Activated CD8-positive, alpha-beta T cell treated with anti-CD3 and anti-CD28 coated beads for 36 hours (primary cell): ENCODE measurements at regions not wholly inside any gene's neighbourhood (a gene's known extent, or its start where the extent isn't known, plus 50 kb on each side); places are given as distances from the start of the nearest gene placed in this dataset.

ENCODE experiments used
- ATAC-seq: fragments of 200-7000 bp; cut with Tn5 transposase; one replicate; pipeline ENCODE4 v1.10.0; 2021; ENCODE audit warnings: mild to moderate bottlenecking, moderate library complexity
- CTCF ChIA-PET: fragments of 350-600 bp; sonication (Branson Sonifier 250); formaldehyde crosslinking; loops from one replicate; lab custom pipeline; 2021; ENCODE audit warnings: antibody characterized with exemption; lab: Charles Lee
- POLR2A ChIA-PET: fragments of 350-600 bp; sonication (Branson Sonifier 250); formaldehyde crosslinking; loops from one replicate; lab custom pipeline; 2021; ENCODE audit warnings: antibody characterized with exemption; lab: Charles Lee
- DNase-seq: peaks from one replicate; pipeline ENCODE4 v3.0.0-alpha.2; 2020
- H3K27ac Mint-ChIP-seq: one replicate; pipeline ENCODE4 v1.8.0; 2021; ENCODE audit warnings: mild to moderate bottlenecking, mixed read lengths
- H3K27me3 Mint-ChIP-seq: one replicate; pipeline ENCODE4 v1.8.0; 2021; ENCODE audit warnings: mixed read lengths
- H3K36me3 Mint-ChIP-seq: one replicate; pipeline ENCODE4 v1.8.0; 2021; ENCODE audit warnings: low read depth, mixed read lengths
- H3K4me1 Mint-ChIP-seq: one replicate; pipeline ENCODE4 v1.8.0; 2021; ENCODE audit warnings: low read depth, mixed read lengths
- H3K4me3 Mint-ChIP-seq: one replicate; pipeline ENCODE4 v1.8.0; 2021; ENCODE audit warnings: mild to moderate bottlenecking, moderate library complexity, mixed read lengths
- H3K9me3 Mint-ChIP-seq: one replicate; pipeline ENCODE4 v1.8.0; 2021; ENCODE audit warnings: mixed read lengths
- CTCF ChIP-seq: fragments of 200-600 bp; IDR thresholded peaks from one replicate; pipeline ENCODE4 v1.8.0; 2022; ENCODE audit warnings: antibody characterized with exemption, mild to moderate bottlenecking
- intact Hi-C: fragments of 100-400 bp; cut with micrococcal nuclease; formaldehyde crosslinking; loops from one replicate; pipeline ENCODE4 v1.10.0; 2022

- ChIA-PET CTCF (no interaction called here), POLR2A (no interaction called here)
- no peaks in the 10 kb centered on the region for H3K27me3 Mint-ChIP-seq
- intact Hi-C loops: no loop called here
- no peak for DNase-seq
- no peaks in the 10 kb centered on the region for H3K4me1 Mint-ChIP-seq
- H3K36me3 Mint-ChIP-seq: no peaks in the 10 kb centered on the region
- ATAC-seq: no peak
- no peak overlapping the region for H3K4me3 Mint-ChIP-seq
- H3K27ac Mint-ChIP-seq: no peak overlapping the region
- no peak for TF ChIP-seq CTCF
- no peaks in the 10 kb centered on the region for H3K9me3 Mint-ChIP-seq
Observed at GRCh38 chr22:47594836-47595521, 832.5 kb downstream of the TBC1D22A start.

- H3K4me1 Mint-ChIP-seq: no peaks in the 10 kb centered on the region
- no peaks in the 10 kb centered on the region for H3K27me3 Mint-ChIP-seq
- CTCF ChIA-PET: no interaction called here
- H3K4me3 Mint-ChIP-seq: no peak overlapping the region
- ATAC-seq: no peak
- no peaks in the 10 kb centered on the region for H3K9me3 Mint-ChIP-seq
- POLR2A ChIA-PET: no interaction called here
- H3K36me3 Mint-ChIP-seq: no peaks in the 10 kb centered on the region
- H3K27ac Mint-ChIP-seq: no peak overlapping the region
- intact Hi-C loops: no loop called here
- no peak for DNase-seq
- no peak for TF ChIP-seq CTCF
Observed at GRCh38 chr22:47593911-47594311, 831.5 kb downstream of the TBC1D22A start.

GRCh38 chr22:47593291-47593690, 830.8 kb downstream of the TBC1D22A start:
- H3K36me3 Mint-ChIP-seq: no peaks in the 10 kb centered on the region
- H3K4me3 Mint-ChIP-seq: no peak overlapping the region
- POLR2A ChIA-PET: no interaction called here
- intact Hi-C loops: no loop called here
- no peak for TF ChIP-seq CTCF
- no peak overlapping the region for H3K27ac Mint-ChIP-seq
- no peaks in the 10 kb centered on the region for H3K9me3 Mint-ChIP-seq
- peaks cover 3% of the 10 kb centered on the region for H3K27me3 Mint-ChIP-seq
- CTCF ChIA-PET: no interaction called here
- no peaks in the 10 kb centered on the region for H3K4me1 Mint-ChIP-seq
- DNase-seq (no peak), ATAC-seq (no peak)

- intact Hi-C loops: no loop called here
Observed at GRCh38 chr22:47592791-47593190, 830.3 kb downstream of the TBC1D22A start.

GRCh38 chr22:47591709-47592108, 829.3 kb downstream of the TBC1D22A start:
- CTCF ChIA-PET: no interaction called here
- TF ChIP-seq CTCF: no peak
- Mint-ChIP-seq H3K9me3 (no peaks in the 10 kb centered on the region), H3K4me1 (no peaks in the 10 kb centered on the region), H3K27me3 (peaks cover 3% of the 10 kb centered on the region), H3K27ac (no peak overlapping the region), H3K4me3 (no peak overlapping the region), H3K36me3 (no peaks in the 10 kb centered on the region)
- ATAC-seq (no peak), DNase-seq (no peak)
- intact Hi-C loops: no loop called here
- POLR2A ChIA-PET: no interaction called here

More at GRCh38 chr22:47592791-47593190, 830.3 kb downstream of the TBC1D22A start:
- ChIA-PET POLR2A (no interaction called here), CTCF (no interaction called here)
- H3K4me3 Mint-ChIP-seq: no peak overlapping the region
- no peaks in the 10 kb centered on the region for H3K9me3 Mint-ChIP-seq
- H3K4me1 Mint-ChIP-seq: no peaks in the 10 kb centered on the region
- no peaks in the 10 kb centered on the region for H3K36me3 Mint-ChIP-seq
- H3K27ac Mint-ChIP-seq: no peak overlapping the region
- H3K27me3 Mint-ChIP-seq: peaks cover 3% of the 10 kb centered on the region
- no peak for ATAC-seq
- no peak for TF ChIP-seq CTCF
- DNase-seq: no peak
